Sigmoid colon (tissue), 6 donors: ENCODE measurements at regions not wholly inside any gene's neighbourhood (a gene's known extent, or its start where the extent isn't known, plus 50 kb on each side); places are given as distances from the start of the nearest gene placed in this dataset.

ENCODE experiments used
- DNase-seq: peaks from one replicate; pipeline ENCODE4 v3.0.0-alpha.2; 2019
- H3K27ac ChIP-seq, 4 donors: fragments of 200-600 bp; sonication (generic); one replicate each; pipeline ENCODE4 v1.5.1; 2016 to 2019; ENCODE audit warnings: mild to moderate bottlenecking in 1 of 4
- H3K27me3 ChIP-seq, 3 donors: fragments of 200-600 bp; sonication (generic); one replicate each; pipeline ENCODE4 v1.5.1; 2019; ENCODE audit warnings: mild to moderate bottlenecking in 1 of 3
- H3K36me3 ChIP-seq, 4 donors: fragments of 200-600 bp; sonication (generic); one replicate each; pipeline ENCODE4 v1.5.1; 2016 to 2019
- H3K4me1 ChIP-seq, 4 donors: fragments of 200-600 bp; sonication (generic); one replicate each; pipeline ENCODE4 v1.5.1; 2017 to 2019
- H3K4me3 ChIP-seq, 4 donors: fragments of 200-600 bp; sonication (generic); one replicate each; pipeline ENCODE4 v1.5.1; 2017 to 2019; ENCODE audit warnings: mild to moderate bottlenecking in 2 of 4, moderate library complexity in 1 of 4
- H3K9me3 ChIP-seq, 4 donors: fragments of 200-600 bp in 3 of 4; sonication (generic) in 3 of 4; one replicate each; pipeline versions ENCODE4 v1.5.1 to v1.6.1; 2013 to 2019
- EP300 ChIP-seq, 4 donors: sonication (generic); formaldehyde crosslinking; IDR thresholded peaks; one replicate each; pipeline ENCODE4 v1.6.1; 2017; ENCODE audit warnings: antibody characterized with exemption in 4 of 4
- POLR2A ChIP-seq, 2 donors: fragments of 450-650 bp; IDR thresholded peaks; one replicate each; pipeline ENCODE4 v1.6.1; 2016; ENCODE audit warnings: antibody characterized with exemption in 2 of 2, mild to moderate bottlenecking in 2 of 2, moderate library complexity in 2 of 2
- POLR2AphosphoS5 ChIP-seq, 4 donors: sonication (generic); formaldehyde crosslinking; IDR thresholded peaks; one replicate each; pipeline ENCODE4 v1.6.1; 2017; ENCODE audit warnings: antibody characterized with exemption in 4 of 4
- WGBS, 2 donors: extraction: QIAGEN DNeasy Blood & Tissue Kit; methylation state at CpG; one replicate each; pipeline ENCODE4 v1.1.7; 2013; 5-methylcytosine and 5-hydroxymethylcytosine counted together
- intact Hi-C: fragments of 100-400 bp; cut with DNase I; formaldehyde crosslinking; loops from one replicate; pipeline ENCODE4 v1.15.1; 2023
- TF ChIP-seq, protein P1 (sequence below), 4 experiments: fragments of 450-650 bp in 3 of 4; fragments of 200-600 bp in 1 of 4; IDR thresholded peaks; one replicate each; pipeline ENCODE4 v1.5.1; 2016 to 2019; ENCODE audit warnings: antibody characterized with exemption in 4 of 4, mild to moderate bottlenecking in 3 of 4, moderate library complexity in 2 of 4
- donor health status: healthy with polysubstance abuse.
- donor health status: healthy.

DNA sequence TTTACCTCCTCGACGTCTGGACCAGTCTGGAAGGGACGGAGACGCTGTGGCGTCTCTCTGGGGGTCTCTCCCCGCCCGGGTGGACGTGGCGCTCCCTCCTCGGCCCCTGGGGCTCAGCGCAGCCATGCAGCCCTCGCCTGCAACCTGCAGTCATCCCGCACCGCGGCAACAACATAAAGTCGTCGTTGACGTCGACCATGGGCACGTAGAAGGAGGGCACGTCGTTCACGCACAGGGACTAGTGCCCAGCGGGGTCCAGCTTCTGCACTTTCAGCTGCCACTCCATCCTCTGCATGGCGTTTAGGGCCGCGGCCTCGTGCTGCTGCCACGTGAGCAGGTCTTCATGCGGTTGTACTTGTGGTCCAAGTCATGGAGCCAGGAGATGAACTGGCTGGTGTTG is 889.6 kb upstream of the LRRTM1 start:
- DNase-seq = no peak
- intact Hi-C loops = no loop called here
- H3K36me3 ChIP-seq = no peaks in the 10 kb centered on the region

DNA sequence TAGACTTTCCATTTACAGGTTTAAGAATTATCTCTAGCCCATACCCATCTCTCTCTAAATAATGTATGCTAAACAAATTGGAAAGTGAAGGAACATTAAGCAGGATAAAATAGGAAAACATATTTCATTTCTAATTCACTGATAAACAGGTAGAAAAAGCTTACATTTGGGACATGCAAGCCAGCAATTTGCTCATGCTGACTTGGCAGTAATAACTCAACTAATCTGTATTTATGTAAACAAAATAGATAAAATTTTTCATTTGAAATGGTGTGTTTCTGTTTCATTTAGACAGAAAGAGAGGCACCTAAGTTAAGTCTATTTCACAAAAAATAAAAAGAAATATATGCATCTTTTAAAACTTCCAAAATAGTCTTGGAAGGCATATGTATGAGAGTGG is 877.3 kb upstream of the LRRTM1 start:
- Histone ChIP-seq H3K4me3 (no peak overlapping the region), H3K27me3 (no peaks in the 10 kb centered on the region), H3K27ac (no peak overlapping the region), H3K4me1 (no peaks in the 10 kb centered on the region), H3K36me3 (no peaks in the 10 kb centered on the region), H3K9me3 (no peaks in the 10 kb centered on the region)
- intact Hi-C loops = no loop called here
- TF ChIP-seq, protein P1, sequence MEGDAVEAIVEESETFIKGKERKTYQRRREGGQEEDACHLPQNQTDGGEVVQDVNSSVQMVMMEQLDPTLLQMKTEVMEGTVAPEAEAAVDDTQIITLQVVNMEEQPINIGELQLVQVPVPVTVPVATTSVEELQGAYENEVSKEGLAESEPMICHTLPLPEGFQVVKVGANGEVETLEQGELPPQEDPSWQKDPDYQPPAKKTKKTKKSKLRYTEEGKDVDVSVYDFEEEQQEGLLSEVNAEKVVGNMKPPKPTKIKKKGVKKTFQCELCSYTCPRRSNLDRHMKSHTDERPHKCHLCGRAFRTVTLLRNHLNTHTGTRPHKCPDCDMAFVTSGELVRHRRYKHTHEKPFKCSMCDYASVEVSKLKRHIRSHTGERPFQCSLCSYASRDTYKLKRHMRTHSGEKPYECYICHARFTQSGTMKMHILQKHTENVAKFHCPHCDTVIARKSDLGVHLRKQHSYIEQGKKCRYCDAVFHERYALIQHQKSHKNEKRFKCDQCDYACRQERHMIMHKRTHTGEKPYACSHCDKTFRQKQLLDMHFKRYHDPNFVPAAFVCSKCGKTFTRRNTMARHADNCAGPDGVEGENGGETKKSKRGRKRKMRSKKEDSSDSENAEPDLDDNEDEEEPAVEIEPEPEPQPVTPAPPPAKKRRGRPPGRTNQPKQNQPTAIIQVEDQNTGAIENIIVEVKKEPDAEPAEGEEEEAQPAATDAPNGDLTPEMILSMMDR (IDR thresholded peaks at IDR 0.05) = no peak
- no peak for TF ChIP-seq EP300 (IDR thresholded peaks at IDR 0.05)
- no peak for TF ChIP-seq POLR2A (IDR thresholded peaks at IDR 0.05)
- TF ChIP-seq POLR2AphosphoS5 (IDR thresholded peaks at IDR 0.05) = no peak
- DNase-seq = no peak

More for the DNA sequence above, 889.6 kb upstream of the LRRTM1 start:
- H3K4me1 ChIP-seq = no peaks in the 10 kb centered on the region
- H3K27ac ChIP-seq = no peak overlapping the region
- 93 to 94% methylated on average over 30 of the region's 30 CpGs for WGBS, 2 donors
- no peaks in the 10 kb centered on the region for H3K27me3 ChIP-seq
- H3K9me3 ChIP-seq = peaks cover 0 to 5% (median 0%) of the 10 kb centered on the region in 4 donors
- TF ChIP-seq, protein P1 (IDR thresholded peaks at IDR 0.05) = no peak
- TF ChIP-seq POLR2A (IDR thresholded peaks at IDR 0.05) = no peak
- no peak for TF ChIP-seq EP300 (IDR thresholded peaks at IDR 0.05)
- TF ChIP-seq POLR2AphosphoS5 (IDR thresholded peaks at IDR 0.05) = no peak
- H3K4me3 ChIP-seq = no peak overlapping the region

DNA sequence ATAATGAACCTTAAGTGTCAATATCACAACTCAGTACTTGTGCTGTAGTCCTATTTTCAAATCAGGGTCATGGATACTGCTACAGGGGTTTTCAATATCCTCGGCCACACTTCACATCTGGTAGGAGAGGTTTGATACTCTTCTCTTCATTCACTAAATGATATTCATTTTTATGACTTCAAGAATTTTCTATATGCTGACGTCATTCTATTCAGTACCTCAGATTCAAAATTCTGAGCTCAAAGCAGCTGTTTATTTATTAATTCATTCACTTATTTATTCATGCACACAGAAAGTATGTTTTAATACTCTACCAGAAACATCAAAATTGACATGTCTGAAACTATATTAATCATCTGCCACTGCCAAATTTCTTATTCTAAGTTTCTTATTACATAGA is 866.9 kb upstream of the LRRTM1 start:
- H3K9me3 ChIP-seq = peaks cover 0 to under 1% (median 0%) of the 10 kb centered on the region in 4 donors
- 80 to 87% methylated on average over 2 of the region's 2 CpGs for WGBS, 2 donors
- TF ChIP-seq EP300 (IDR thresholded peaks at IDR 0.05) (no peak), POLR2A (IDR thresholded peaks at IDR 0.05) (no peak), POLR2AphosphoS5 (IDR thresholded peaks at IDR 0.05) (no peak)
- TF ChIP-seq, protein P1 (IDR thresholded peaks at IDR 0.05) = no peak
- intact Hi-C loops = no loop called here
- H3K27ac ChIP-seq = no peak overlapping the region
- H3K4me3 ChIP-seq = no peak overlapping the region
- no peak for DNase-seq
- H3K27me3 ChIP-seq = no peaks in the 10 kb centered on the region
- H3K36me3 ChIP-seq = no peaks in the 10 kb centered on the region
- H3K4me1 ChIP-seq = no peaks in the 10 kb centered on the region

DNA sequence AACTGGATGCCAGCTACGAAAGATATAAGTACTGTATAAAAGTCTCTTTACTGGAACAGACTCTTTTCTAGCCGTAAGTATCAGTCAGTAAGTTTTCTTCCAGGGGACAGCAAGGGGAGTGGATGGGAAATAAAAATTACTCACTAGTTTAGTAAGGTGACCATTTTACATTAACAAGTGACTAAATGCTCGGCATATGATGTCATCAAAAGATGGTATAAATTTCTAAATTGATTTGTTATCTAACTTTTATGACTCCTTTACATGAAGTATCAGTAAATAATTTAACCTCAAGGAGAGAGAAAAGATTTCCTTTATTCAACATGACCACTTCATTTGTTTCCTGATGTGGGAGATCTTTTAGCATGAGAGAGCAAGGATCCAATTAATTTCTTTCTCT is 859.0 kb upstream of the LRRTM1 start:
- WGBS, 2 donors = 66 to 83% methylated on average over 3 of the region's 3 CpGs
- TF ChIP-seq, protein P1 (IDR thresholded peaks at IDR 0.05) = no peak
- TF ChIP-seq POLR2AphosphoS5 (IDR thresholded peaks at IDR 0.05) (no peak), EP300 (IDR thresholded peaks at IDR 0.05) (no peak), POLR2A (IDR thresholded peaks at IDR 0.05) (no peak)
- H3K4me3 ChIP-seq = no peak overlapping the region
- H3K27ac ChIP-seq = no peak overlapping the region
- DNase-seq = no peak
- no peaks in the 10 kb centered on the region for H3K9me3 ChIP-seq
- no peaks in the 10 kb centered on the region for H3K36me3 ChIP-seq
- H3K27me3 ChIP-seq = no peaks in the 10 kb centered on the region
- H3K4me1 ChIP-seq = no peaks in the 10 kb centered on the region
- intact Hi-C loops = no loop called here

DNA sequence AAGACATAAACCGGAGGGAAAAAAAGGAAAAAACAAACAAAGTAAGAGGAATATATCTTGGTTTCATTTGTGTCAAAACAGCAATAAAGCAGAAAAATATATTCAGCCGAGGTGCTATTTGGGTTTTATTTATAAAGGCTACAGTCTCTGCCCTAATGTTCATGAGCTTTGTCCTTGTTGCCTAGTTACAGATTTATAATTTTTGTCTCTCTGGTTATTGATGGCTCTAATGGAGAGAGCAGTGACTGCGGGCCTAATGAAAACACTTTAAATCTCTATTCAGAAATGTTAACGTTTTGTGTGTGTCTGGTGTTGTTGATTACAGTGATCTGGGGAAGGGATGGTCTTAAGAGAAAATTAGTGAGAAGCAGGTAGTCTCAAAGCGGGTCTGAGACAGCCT is 854.0 kb upstream of the LRRTM1 start:
- Histone ChIP-seq H3K9me3 (no peaks in the 10 kb centered on the region), H3K27ac (no peak overlapping the region), H3K4me3 (no peak overlapping the region), H3K36me3 (no peaks in the 10 kb centered on the region), H3K27me3 (no peaks in the 10 kb centered on the region), H3K4me1 (no peaks in the 10 kb centered on the region)
- TF ChIP-seq POLR2A (IDR thresholded peaks at IDR 0.05) (no peak), POLR2AphosphoS5 (IDR thresholded peaks at IDR 0.05) (no peak), EP300 (IDR thresholded peaks at IDR 0.05) (no peak)
- TF ChIP-seq, protein P1 (IDR thresholded peaks at IDR 0.05) = no peak
- no peak for DNase-seq
- intact Hi-C loops = no loop called here
- WGBS, 2 donors = 56 to 69% methylated on average over 5 of the region's 5 CpGs
